Astrocyte (in vitro differentiated cells and primary cell): ENCODE measurements at regions not wholly inside any gene's neighbourhood (a gene's known extent, or its start where the extent isn't known, plus 50 kb on each side); places are given as distances from the start of the nearest gene placed in this dataset.

Experiments
- EZH2 ChIP-seq: IDR thresholded peaks from 2 replicates; pipeline ENCODE4 v1.6.1; 2012; ENCODE audit warnings: mild to moderate bottlenecking, low read length, inconsistent platforms; ENCODE audit not compliant: insufficient read depth
- TF ChIP-seq, protein P1 (sequence below): IDR thresholded peaks from 2 replicates; pipeline ENCODE4 v1.5.1; 2011; ENCODE audit warnings: low read depth, mild to moderate bottlenecking, inconsistent platforms, low read length, moderate library complexity; ENCODE audit not compliant: insufficient read depth

DNA sequence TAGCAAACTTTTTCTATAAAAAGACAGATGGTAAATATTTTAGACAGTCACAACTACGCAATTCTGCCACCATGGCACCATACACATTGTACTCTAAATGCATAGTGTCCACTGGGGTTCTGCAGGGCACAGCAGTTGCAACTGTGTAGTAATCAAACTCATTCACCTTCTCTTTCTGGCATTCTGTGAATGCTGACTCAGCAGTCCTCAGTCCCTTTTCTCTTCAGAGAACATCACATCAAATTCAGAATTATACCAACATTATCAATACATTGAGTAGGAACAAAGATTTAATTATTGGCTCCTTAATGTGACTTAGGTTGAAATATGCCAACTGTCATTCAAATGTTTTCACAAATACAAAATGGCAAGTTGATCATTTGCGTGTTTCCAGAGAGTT, 74.2 kb upstream of the N4BP1 start:
- TF ChIP-seq, protein P1, sequence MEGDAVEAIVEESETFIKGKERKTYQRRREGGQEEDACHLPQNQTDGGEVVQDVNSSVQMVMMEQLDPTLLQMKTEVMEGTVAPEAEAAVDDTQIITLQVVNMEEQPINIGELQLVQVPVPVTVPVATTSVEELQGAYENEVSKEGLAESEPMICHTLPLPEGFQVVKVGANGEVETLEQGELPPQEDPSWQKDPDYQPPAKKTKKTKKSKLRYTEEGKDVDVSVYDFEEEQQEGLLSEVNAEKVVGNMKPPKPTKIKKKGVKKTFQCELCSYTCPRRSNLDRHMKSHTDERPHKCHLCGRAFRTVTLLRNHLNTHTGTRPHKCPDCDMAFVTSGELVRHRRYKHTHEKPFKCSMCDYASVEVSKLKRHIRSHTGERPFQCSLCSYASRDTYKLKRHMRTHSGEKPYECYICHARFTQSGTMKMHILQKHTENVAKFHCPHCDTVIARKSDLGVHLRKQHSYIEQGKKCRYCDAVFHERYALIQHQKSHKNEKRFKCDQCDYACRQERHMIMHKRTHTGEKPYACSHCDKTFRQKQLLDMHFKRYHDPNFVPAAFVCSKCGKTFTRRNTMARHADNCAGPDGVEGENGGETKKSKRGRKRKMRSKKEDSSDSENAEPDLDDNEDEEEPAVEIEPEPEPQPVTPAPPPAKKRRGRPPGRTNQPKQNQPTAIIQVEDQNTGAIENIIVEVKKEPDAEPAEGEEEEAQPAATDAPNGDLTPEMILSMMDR = no peak
- TF ChIP-seq EZH2 = no peak
